HG03575 (cell line): ENCODE measurements at regions not wholly inside any gene's neighbourhood (a gene's known extent, or its start where the extent isn't known, plus 50 kb on each side); places are given as distances from the start of the nearest gene placed in this dataset.
"Not testable (repeated sequence)": the region's sequence is repeated elsewhere in the genome, so short reads cannot be mapped to it uniquely, and the experiment has no call there.

Experiments used
- ATAC-seq: cut with Tn5 transposase; IDR thresholded peaks from one replicate; pipeline ENCODE4 v1.9.1; 2021; ENCODE audit not compliant: unreplicated experiment, insufficient number of reproducible peaks, low FRiP score; ENCODE audit errors: extremely low read depth

DNA sequence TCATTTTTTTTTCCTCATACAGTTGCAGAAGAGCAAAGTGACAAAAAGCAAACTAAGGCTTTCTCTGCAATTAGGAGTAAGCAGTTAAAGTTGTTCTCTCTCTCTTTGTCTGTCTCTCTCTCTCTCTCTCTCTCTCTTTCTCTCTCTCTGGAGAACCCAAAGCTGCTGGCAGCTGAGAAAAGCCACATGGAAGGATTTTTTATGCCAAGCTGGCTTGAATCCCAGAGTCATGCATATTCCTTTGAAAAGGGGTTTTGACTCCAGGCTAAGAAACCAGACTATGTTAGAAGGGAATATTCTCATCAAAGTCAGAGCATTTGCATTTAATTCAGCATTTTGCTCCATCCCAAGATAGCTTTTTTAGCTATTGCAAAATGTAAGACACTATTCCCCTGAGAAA is 1114.2 kb upstream of the GOT2 start:
- no peak for ATAC-seq

DNA sequence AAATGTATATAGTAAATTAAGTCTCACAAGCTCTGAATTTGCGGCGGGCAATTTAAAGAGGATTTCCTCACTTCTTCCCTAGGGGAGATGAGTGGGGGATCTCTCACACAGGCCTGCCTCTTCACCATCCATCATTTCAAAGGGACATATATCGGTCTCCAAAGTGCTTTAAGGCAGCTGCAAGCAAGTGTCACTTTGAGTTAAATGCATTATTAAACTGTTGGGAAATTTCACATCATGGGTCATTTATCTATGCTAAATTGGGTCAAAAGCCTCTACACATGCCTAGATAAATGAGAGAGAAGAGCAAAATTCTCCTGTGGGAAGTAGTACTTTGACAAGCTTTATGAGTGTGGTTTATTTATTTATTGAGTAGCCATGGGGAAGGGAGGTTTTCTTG is 1106.1 kb upstream of the GOT2 start:
- no peak for ATAC-seq

DNA sequence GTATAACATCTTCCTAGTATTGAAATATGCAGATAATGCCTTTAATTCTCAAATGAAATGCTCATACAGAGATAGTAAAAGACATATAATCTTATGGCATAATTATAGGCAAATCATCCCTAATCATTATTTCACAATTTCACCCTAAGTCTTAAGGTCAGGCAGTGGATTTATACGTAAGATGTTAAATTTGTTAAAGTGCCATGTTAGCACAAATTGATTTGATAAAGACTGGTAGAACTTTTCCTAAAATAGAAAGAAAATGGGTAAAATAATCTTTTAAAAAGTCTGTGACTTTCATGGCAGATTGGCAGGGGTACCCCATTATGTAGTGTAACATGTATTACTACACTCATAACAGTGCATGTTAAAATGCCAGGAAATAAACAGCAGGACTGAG is 1092.7 kb upstream of the GOT2 start:
- ATAC-seq: no peak

DNA sequence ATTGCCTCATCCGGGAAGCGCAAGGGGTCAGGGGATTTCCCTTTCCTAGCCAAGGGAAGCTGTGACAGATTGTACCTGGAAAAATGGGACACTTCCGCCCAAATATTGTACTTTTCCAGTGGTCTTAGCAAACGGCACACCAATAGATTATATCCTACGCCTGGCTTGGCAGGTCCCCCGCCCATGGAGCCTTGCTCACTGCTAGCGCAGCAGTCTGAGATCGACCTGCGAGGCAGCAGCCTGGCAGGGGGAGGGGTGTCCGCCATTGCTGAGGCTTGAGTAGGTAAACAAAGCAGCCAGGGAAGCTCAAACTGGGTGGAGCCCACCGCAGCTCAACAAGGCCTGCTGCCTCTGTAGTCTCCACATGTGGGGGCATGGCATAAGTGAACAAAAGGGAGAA is 1075.4 kb upstream of the GOT2 start:
- not testable (repeated sequence) for ATAC-seq

DNA sequence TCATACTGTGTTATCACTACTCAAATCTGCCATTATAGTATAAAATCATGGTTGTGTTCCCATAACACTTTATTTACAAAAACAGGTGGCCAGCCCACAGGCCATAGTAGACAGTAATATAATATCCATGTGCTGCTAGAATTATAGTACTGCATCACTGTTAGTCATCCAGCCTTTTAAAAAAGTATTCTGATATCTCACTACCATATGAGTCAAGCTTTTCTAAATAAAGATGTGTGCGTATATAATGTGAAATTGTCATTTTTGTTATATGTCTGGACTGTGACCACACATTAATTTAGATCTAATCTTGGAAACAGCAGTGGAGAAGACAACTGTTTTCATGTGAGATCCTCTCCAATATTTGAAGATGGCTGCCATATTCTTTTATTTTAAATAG is 1049.1 kb upstream of the GOT2 start:
- no peak for ATAC-seq

DNA sequence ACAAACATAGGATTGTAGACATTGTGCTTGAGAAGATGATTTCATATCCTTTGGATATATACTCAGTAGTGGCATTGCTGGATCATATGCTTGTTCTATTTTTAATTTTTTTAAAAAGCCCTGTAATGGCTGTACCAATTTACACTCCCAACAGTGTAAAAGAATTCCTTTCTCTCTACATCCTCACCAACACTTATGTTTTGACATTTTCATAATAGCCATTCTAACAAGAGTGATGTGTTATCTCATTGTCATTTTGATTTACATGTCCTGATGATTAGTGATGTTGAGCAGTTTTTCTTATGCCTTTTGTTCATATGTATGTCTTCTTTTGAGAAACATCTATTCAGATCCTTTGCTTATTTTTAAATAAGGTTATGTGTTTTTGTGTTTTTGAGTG is 1039.2 kb upstream of the GOT2 start:
- no peak for ATAC-seq

DNA sequence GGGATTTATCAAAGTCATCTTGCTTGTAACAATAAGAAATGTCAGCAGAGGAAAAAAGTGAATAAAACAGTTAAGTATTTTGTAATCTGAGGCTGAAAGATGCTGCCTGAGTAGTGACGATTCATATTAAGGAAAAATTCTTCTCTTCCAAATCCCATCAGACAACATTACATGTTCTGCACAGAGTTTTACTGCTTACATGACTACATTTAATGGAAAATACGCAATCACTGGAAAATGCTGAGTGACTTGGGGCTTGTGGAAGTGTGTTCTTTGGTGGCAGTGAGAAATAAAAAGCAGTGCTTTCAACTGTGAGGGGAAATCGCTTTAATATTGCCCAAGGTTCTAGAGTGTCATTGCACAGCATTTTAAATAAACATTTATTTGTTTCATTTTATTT is 1025.2 kb upstream of the GOT2 start:
- no peak for ATAC-seq

DNA sequence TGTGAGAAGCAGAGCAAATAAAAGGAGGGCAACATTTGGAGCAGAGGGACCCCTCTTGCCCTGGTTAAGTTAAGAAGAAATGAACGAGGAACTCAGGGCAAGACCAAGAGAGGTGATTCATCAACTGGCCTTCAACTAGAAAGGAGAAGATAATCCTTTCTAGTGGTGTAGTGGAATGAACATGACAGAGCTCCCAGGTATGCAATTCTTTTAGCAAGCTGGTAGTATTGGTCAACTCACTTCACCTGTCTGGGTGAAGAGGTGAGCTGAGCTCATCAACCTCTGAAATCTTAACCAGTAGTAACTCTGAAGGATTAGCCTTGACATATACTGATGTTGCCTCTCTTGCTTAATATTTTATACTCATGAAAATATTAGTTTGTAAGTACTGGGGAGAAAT is 1024.7 kb upstream of the GOT2 start:
- no peak for ATAC-seq

DNA sequence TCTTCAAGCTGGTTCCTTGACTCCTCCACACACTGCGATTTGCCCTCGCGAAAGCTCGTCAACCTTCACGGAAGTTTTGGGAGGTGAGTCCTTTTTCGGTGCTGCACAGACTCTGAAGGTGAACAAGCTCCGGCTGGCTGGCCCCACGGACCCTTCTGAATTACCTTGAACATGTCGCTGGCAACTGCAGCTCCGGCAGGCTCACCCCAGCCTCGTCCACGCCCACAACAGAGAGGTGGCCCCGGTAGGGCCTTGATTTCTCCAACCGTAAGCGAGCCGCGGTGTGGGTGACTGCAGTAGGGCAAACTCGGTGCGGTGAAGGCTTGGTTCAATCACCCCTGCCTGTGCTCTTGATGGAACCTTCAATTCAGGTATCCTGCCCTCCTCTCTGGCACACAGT is 1020.7 kb upstream of the GOT2 start:
- no peak for ATAC-seq

DNA sequence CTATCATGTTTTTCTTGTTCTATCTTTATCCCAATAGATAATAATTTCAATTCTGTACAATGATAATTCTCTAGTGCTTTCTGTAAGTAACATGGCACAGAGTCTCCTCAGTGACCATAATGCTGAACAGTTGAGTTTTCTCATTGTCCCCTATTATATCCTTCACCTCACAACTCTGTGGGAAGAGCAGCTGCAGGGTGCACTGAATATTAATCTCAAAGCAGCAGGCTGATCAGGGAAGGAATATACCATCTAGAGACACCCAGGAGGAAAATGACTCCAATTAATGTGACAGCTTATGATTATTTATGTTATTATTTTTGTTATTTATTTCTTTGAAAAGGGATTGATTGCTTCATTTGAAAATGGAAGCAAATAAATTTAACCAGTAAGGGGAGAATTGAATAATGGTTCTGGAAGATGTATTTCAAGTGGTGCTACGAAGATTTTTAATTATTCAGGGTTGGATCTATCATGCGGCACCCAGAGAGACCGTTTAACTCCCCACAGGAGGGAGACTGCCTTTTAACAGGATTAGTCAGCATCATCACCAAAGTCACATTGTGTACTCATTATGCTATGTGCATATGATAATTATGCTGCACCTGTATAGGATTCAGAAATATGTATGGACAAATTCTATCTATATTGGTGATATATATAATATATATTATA is 1015.7 kb upstream of the GOT2 start:
- ATAC-seq: no peak

DNA sequence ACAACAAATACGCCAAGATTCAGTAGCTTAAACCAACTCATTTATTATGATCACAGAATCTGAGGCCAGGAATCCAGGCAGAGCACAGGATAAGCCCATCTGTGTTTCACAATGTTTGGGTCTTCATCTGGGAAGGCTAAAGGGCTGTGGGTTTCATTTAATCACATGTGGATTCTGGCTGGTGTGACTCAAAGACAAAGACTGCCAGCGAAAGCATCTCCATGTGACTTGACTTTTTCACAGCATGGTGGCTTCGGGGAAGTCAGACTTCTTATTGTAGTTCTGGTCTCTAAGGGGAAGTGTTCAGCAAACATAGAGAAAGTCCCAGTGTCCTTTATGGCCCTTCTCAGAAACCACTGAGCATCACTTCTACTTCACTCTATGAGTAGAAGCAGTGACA is 1014.4 kb upstream of the GOT2 start:
- no peak for ATAC-seq

DNA sequence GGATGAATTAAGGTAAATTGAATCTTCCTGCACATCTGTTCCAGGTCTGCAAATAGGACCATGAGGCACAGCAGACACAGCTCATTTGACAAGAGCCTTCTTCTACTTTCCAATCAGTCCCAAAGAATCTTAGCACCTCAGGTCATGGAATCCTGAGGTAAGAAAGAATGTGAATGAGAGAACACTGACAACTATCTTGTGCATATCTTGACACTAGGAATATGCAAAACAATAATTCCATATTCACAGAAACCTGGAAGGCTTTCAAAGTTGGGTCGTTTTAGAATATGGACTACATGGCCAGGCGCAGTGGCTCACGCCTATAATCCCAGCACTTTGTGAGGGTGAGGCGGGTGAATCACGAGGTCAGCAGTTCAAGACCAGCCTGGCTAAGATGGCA is 1009.4 kb upstream of the GOT2 start:
- ATAC-seq: no peak

DNA sequence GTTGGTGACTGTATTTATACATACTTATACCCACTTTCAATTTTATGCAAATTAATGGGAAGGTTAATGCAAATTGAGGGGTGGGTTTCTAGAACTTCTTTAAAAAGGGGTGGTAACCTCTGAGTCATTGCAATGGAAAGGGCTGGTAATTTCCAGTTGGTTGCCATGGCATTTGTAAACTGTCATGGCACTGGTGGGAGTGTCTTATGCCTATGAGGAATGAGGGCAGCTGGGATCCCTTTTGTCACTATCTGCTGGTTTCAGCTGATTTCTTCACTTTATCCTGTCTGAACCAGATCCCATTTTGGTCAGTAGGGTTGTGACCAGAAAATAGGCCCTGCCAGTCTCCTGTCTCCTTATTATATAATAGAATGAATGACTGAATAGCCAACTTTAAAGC is 1006.7 kb upstream of the GOT2 start:
- ATAC-seq: no peak

DNA sequence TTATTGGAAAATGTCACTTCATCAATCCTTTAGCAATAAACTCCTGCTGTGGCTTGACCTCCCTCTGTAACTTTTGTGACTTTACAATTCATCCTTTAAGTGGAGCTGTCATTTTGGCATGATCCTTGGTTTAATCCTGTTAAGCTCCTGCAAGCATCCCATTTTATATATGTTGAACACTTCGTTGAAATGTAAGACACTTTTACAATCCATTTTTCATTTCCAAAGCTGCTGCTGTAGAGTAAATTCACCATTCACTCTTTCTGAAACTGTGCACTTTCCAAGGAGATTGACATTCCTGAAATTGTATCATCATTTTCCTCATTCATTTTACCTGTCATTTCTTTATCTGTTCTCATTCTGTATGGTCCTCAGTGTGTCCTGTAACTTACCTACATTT is 1003.2 kb upstream of the GOT2 start:
- ATAC-seq: no peak

DNA sequence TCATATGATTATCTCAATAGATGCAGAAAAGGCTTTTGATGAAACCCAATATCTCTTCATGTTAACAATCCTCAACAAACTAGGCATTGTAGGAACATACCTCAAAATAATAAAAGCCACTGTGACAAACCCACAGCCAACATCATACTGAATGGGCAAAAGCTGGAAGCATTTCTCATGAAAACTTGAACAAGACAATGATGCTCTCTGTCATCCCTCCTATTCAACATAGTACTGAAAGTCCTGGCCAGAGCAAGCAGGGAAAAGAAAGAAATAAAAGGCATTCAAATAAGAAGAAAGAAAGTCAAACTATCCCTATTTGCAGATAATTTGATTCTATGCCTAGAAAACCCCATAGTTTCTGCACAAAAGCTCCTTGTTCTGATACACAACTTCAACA is 999.2 kb upstream of the GOT2 start:
- no peak for ATAC-seq

DNA sequence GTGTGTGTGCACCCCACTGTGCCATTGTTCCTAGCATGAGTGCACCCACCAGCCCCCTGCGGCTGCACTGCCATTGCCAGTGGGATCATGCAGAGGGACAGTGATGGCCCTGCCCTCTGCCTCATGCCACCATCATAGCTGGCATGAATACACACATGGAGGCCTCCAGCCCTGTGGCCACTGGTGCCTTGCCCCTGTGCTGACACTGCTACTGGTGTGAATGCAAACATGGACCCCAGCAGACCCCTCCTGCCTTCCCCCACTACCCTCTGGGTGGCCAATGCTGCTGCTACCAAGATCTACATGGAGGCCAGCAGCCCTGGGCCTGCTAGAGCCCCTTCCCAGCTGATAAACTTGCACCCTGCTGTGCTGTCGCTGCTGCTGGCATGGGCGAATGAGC is 995.5 kb upstream of the GOT2 start:
- ATAC-seq: no peak

DNA sequence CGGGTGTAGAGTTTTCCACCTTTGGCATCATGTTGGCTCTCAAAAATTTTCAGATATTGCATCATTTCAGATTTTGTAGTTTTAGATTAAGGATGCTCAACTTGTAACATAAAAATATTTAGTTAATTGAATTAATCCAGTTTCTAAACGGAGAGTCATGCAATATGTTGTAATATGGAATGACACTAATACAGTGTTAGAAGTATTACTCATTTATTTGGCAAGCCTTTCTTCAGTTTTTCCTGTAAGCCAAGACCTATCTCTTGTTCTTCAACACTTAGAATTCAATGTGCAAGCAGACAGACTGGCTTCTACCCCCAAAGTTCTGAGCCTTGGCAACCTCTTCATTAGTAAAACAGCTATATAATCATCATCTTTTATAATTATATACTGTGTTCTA is 985.0 kb upstream of the GOT2 start:
- no peak for ATAC-seq

DNA sequence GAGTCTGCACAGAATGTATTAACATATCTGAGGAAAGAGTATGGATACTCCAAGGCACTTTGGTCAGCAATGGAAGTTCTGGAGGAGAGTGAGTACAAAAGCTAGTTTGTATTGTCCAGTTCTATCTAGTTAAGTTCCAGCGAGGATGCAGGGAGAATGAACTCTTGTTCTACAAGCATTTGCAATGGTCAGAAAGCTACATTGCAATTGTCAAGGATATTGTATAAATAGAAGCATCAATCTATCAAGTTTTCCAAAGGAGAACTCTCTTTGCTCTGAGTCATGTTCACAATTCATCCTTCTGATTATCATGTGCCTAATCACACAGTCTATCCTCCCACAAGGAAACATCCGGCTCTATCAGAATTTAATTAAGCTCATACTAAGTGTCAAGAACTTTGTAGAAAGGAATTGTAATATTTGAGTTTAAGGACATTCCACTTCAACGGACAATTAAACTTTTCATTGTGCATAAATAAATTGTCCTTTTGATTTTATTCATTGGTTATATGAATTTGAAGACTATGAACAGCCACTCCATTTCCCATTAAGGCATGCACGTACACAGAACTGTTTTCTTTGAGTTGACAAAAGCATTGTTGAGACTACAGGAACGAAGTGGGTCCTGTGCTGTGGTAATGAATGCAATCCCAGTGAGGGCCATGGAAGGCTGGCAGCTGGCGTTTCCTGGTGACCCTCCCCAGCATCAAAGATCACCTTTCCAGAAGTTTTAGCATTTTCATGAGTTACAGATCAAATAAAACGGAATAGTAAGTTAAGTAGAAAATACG is 973.5 kb upstream of the GOT2 start:
- ATAC-seq: no peak

DNA sequence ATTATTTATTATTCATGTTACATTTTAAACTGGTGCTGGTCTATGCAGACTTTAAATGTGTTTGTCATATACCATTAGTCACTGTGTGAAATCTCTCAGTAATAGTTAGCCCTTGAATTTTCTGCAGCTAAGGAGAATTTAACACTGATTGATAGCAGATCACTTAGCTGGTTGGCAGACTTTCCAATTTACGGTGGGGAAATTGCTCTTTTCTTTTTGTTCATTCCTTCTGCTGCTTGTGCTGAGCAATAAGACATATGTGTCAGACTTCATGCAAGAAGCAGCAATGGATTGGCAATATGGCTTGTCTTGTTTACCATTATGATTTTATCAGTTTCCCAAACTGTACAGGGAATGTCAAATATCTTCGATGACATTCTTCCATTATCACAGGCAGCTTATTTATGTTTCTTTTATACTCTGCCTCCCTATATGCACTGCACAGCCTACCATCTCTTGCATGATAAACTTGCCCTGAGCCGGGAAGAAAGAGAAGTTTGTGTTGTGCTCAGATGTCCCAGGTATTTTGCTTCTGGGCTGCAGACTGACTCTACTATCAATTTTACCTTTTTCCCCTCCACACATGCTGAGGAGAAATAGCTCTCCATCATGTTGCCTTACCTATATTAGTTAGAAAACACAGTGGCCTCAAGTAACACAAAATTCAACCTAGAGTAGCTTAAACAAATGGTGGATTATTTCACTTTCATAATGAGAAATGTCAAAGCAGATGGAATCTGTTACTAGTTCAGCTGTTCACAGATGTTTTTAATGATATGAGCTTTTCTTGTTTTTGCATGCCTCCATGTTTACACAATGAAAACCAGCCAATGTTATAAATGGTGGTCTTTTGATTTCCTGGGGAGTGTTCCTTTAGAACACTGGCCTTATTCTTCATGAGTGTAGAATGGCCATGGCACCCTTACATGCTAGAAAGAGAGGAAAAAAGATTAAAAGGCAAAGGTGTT is 968.1 kb upstream of the GOT2 start:
- no peak for ATAC-seq

DNA sequence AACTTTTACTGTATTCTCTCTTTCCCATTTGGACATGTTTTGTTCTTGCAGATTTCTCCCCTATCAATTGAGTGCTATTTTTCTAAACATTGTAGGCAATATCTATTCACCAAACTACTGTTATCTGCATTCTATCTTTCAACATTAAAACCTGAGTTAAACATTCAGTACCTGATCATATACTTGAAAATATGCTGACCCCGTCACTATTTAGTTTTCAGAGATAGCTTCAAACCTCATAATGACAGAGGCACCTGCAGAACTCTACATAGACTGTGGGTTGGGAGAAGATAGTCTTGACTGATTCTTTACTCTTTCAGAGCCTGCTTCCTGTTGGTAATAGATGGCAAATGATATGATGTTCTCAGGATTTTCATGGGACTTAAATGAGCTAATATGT is 965.7 kb upstream of the GOT2 start:
- no peak for ATAC-seq
